GM13977 (cell line): ENCODE measurements at regions not wholly inside any gene's neighbourhood (a gene's known extent, or its start where the extent isn't known, plus 50 kb on each side); places are given as distances from the start of the nearest gene placed in this dataset.

Source experiments
- DNase-seq: peaks from one replicate; pipeline ENCODE4 v3.0.0; 2012; ENCODE audit warnings: low spot score
- in situ Hi-C: fragments of 300-500 bp; cut with MboI; formaldehyde crosslinking; loops from one replicate; pipeline ENCODE4 v1.12.0; 2022; ENCODE audit warnings: low sequenced_read_pairs, low pct_unique_long_range_greater_than_20kb, mixed read lengths, inconsistent platforms; ENCODE audit not compliant: unreplicated experiment
- TF ChIP-seq, protein P1 (sequence below): IDR thresholded peaks from 2 replicates; pipeline ENCODE4 v1.5.1; 2012; ENCODE audit warnings: mild to moderate bottlenecking, control low read depth; ENCODE audit not compliant: insufficient read depth; ENCODE audit errors: extremely low read depth, missing control alignments

DNA sequence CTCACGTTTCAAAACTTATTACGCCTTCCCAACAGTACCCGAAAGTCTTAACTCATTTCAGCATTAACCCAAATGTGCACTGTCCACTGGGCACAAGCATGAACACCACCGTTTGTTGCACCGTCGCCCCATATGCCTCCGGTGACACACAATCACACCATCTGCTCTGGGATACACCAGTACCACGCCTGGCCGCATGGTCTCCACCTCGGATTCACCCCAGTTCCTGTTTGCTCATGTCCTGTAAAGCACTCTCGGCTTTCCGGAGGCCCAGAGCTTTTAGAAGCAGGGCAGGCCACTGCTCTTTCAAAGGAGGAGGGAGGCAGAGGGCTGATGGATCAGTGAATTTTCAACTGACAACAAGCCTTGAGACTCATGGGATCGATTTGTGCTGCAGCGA, 1570.0 kb upstream of the DEFB115 start:
- in situ Hi-C loops: no loop called here
- TF ChIP-seq, protein P1, sequence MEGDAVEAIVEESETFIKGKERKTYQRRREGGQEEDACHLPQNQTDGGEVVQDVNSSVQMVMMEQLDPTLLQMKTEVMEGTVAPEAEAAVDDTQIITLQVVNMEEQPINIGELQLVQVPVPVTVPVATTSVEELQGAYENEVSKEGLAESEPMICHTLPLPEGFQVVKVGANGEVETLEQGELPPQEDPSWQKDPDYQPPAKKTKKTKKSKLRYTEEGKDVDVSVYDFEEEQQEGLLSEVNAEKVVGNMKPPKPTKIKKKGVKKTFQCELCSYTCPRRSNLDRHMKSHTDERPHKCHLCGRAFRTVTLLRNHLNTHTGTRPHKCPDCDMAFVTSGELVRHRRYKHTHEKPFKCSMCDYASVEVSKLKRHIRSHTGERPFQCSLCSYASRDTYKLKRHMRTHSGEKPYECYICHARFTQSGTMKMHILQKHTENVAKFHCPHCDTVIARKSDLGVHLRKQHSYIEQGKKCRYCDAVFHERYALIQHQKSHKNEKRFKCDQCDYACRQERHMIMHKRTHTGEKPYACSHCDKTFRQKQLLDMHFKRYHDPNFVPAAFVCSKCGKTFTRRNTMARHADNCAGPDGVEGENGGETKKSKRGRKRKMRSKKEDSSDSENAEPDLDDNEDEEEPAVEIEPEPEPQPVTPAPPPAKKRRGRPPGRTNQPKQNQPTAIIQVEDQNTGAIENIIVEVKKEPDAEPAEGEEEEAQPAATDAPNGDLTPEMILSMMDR: no peak
- no peak for DNase-seq

DNA sequence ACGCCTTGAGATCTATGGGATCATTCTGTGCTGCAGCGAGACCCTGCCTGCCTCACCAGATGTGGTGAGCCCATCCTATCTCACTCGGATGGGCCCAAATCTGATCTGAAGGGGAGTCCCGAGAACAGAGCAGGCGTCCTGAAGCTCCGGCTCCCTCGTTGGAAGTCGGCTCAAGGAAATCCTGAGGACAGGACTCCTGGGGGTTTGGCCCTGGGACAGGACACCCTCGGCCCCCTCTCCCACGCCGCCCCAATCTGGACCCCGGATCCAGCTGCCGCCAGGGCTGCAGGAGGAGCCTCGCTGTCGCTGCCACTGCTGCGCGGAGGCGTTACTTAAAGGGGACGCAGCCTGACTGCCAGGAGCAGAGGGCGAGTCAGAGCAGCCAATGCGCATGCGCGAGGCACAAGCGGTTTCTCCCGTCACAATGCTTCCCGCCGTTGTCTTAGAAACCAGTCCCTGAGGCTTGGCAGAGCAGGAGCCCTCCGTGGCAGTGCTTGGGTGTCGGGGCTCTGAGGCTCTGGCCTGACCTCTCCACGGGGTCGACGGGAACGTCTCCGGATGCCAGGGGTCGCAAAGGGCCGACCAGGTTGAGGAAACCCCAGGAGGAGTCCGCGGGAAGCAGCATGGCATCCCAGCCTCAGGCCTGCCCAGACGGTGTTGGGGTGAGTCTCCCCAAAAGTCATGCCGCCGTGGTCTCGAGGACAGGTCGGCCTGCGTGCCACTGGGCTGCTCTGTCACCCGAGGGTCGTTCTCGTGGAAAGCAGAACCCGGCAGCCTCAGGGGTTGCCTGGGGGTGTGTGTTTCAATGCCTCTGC, 1567.8 kb upstream of the DEFB115 start:
- TF ChIP-seq, protein P1: no peak
- DNase-seq: no peak

DNA sequence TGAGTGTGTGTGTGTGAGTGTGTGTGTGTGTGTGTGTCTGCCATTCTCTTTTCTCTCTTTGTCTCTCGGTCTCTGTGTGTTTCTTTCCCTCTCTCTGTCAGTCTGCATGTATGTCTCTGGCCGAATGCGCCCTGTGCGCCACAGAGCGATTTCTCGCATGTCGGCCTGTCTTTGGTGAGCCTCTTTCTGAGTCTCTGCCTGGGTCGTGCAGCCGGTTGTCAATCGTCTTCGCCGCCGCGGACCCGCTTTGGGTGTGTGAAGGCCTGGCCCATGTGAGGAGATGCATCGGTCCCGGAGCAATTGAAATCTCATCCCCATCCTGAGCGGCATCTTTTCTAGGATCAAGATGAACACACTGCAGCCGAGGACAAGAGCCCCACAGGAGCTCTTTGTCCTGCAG, 1567.2 kb upstream of the DEFB115 start:
- in situ Hi-C loops: no loop called here
- DNase-seq: no peak
- TF ChIP-seq, protein P1: no peak

More for the DNA sequence above, 1567.8 kb upstream of the DEFB115 start:
- in situ Hi-C loops: no loop called here

DNA sequence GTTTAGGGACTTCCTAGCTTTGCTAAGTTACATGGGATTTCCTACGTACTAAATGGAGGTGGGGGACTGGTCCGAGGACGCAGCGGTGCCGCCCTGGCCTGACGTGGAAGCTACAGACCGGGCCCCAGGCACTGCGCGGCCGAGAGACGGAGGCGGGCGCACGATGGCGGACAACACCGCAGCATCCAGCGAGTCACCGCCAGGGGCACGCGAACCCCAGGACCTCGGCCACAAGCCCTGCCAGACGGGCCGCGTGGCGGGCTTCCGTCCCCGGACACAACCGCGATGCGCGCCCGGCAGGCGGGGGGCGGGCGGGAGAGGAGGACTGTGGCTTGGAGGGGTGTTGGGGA, 1516.9 kb upstream of the DEFB115 start:
- in situ Hi-C loops: no loop called here

DNA sequence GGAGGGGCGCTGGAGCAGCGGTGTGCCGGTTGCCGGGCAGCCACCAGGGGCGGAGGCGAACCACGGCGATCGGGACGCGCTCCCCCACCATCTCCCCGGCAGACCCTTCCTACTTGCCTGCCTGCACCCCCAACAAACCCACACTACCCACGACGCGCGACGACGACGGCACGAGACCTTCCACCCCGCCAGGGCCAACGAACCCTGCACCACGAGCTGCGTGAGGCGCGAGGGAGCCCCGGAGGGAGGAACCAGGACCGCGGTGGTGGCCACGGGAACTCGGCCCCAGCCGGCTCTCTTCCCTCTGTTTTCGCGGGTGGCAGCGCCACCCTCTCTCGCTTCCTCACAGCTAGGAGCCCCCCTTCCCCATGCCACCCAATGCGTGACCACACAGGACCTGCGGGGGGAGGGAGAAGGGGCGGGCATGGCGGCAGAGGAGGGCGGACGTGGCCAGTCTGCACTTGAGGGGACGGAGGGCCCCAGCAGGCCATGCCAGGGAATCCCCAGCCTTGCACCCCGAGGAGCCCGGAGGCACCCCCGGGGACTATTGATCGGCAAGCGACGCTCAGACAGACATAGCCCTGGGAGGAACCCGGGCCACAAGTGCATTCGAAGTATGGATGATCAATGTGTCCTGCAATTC, 1516.4 kb upstream of the DEFB115 start:
- in situ Hi-C loops: no loop called here
- DNase-seq: peak; percentile 23
- TF ChIP-seq, protein P1: no peak

More for the DNA sequence above, 1516.9 kb upstream of the DEFB115 start:
- DNase-seq: no peak
- TF ChIP-seq, protein P1: no peak

DNA sequence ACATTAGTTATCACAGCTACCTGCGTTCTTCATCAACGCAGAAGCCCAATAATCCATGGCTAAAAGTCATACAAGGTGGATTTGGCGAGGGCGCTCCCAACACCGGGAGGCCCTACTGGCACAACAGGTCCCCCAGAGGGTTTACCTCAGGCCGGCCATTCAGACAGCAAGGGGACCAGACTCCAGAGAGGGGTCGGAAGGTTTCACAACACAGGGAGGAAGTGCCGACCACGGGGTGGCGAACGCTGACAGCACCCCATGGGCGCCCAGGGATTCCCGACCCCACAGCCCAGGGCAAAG, 1515.9 kb upstream of the DEFB115 start:
- TF ChIP-seq, protein P1: no peak
- in situ Hi-C loops: no loop called here
- peak; percentile 34 for DNase-seq
